Ishikawa (cell line): ENCODE measurements at regions not wholly inside any gene's neighbourhood (a gene's known extent, or its start where the extent isn't known, plus 50 kb on each side); places are given as distances from the start of the nearest gene placed in this dataset.

Source experiments
- CEBPB ChIP-seq: IDR thresholded peaks from 2 replicates; pipeline ENCODE4 v1.6.1; 2012
- CREB1 ChIP-seq: IDR thresholded peaks from 2 replicates; pipeline ENCODE4 v1.6.1; 2012; ENCODE audit warnings: low read depth
- EGR1 ChIP-seq: IDR thresholded peaks from 2 replicates; pipeline ENCODE4 v1.6.1; 2012
- EP300 ChIP-seq: IDR thresholded peaks from 2 replicates; pipeline ENCODE4 v1.6.1; 2012; ENCODE audit warnings: borderline replicate concordance
- FOXM1 ChIP-seq: IDR thresholded peaks from 2 replicates; pipeline ENCODE4 v1.6.1; 2012; ENCODE audit warnings: low read depth, borderline replicate concordance
- MAX ChIP-seq: IDR thresholded peaks from 2 replicates; pipeline ENCODE4 v1.6.1; 2012
- NFIC ChIP-seq: IDR thresholded peaks from 2 replicates; pipeline ENCODE4 v1.6.1; 2012
- RAD21 ChIP-seq: IDR thresholded peaks from 2 replicates; pipeline ENCODE4 v1.6.1; 2012; ENCODE audit warnings: low read depth
- REST ChIP-seq: IDR thresholded peaks from 2 replicates; pipeline ENCODE4 v1.6.1; 2012; ENCODE audit warnings: low read depth, mild to moderate bottlenecking
- TAF1 ChIP-seq: IDR thresholded peaks from 2 replicates; pipeline ENCODE4 v1.6.1; 2012; ENCODE audit warnings: low read depth, mild to moderate bottlenecking
- TCF12 ChIP-seq: IDR thresholded peaks from 2 replicates; pipeline ENCODE4 v1.6.1; 2012; ENCODE audit warnings: low read depth
- TEAD4 ChIP-seq: IDR thresholded peaks from 2 replicates; pipeline ENCODE4 v1.6.1; 2012
- USF1 ChIP-seq: IDR thresholded peaks from 2 replicates; pipeline ENCODE4 v1.6.1; 2012
- YY1 ChIP-seq: IDR thresholded peaks from 2 replicates; pipeline ENCODE4 v1.6.1; 2012; ENCODE audit warnings: low read depth
- ZBTB7A ChIP-seq: IDR thresholded peaks from 2 replicates; pipeline ENCODE4 v1.6.1; 2012; ENCODE audit warnings: low read depth

GRCh38 chr7:119974972-119975371 is 298.0 kb upstream of the KCND2 start:
- no peak for TF ChIP-seq CEBPB
- no peak for TF ChIP-seq TEAD4

- TF ChIP-seq FOXM1 = no peak
- TF ChIP-seq CEBPB = no peak
- TF ChIP-seq CREB1 = no peak
- no peak for TF ChIP-seq TAF1
- TF ChIP-seq TCF12 = no peak
- no peak for TF ChIP-seq REST
- TF ChIP-seq YY1 = no peak
- no peak for TF ChIP-seq ZBTB7A
- no peak for TF ChIP-seq USF1
- TF ChIP-seq MAX = no peak
- TF ChIP-seq NFIC = no peak
- no peak for TF ChIP-seq EP300
- no peak for TF ChIP-seq EGR1
- TF ChIP-seq RAD21 = no peak
- TF ChIP-seq TEAD4 = no peak
These were observed 290.1 kb upstream of the KCND2 start for GRCh38 chr7:119982884-119983283.

GRCh38 chr7:119983468-119983867 is 289.5 kb upstream of the KCND2 start:
- TF ChIP-seq RAD21 = no peak
- no peak for TF ChIP-seq MAX
- no peak for TF ChIP-seq ZBTB7A
- no peak for TF ChIP-seq TAF1
- no peak for TF ChIP-seq USF1
- TF ChIP-seq CEBPB = no peak
- TF ChIP-seq CREB1 = no peak
- TF ChIP-seq EP300 = no peak
- no peak for TF ChIP-seq FOXM1

GRCh38 chr7:119984247-119984646 is 288.7 kb upstream of the KCND2 start:
- TF ChIP-seq RAD21 (no peak), YY1 (no peak), EP300 (no peak), TEAD4 (no peak), CEBPB (no peak), REST (no peak), EGR1 (no peak), FOXM1 (no peak), TCF12 (no peak), USF1 (no peak), MAX (no peak), ZBTB7A (no peak), CREB1 (no peak)

- TF ChIP-seq EP300 = no peak
- no peak for TF ChIP-seq TEAD4
- no peak for TF ChIP-seq RAD21
- TF ChIP-seq EGR1 = no peak
- no peak for TF ChIP-seq TAF1
- TF ChIP-seq CEBPB = no peak
- no peak for TF ChIP-seq CREB1
- TF ChIP-seq ZBTB7A = no peak
- no peak for TF ChIP-seq NFIC
- TF ChIP-seq REST = no peak
- no peak for TF ChIP-seq MAX
These were observed 284.6 kb upstream of the KCND2 start for GRCh38 chr7:119988401-119988800.
